Endothelial cell of umbilical vein (primary cell): ENCODE measurements at regions not wholly inside any gene's neighbourhood (a gene's known extent, or its start where the extent isn't known, plus 50 kb on each side); places are given as distances from the start of the nearest gene placed in this dataset.

Experiments
- BruUV-seq: library from RNA; stranded (reverse); fragments of 400-500 nt; replicated peaks from 2 replicates; lab custom pipeline; 2021; lab: Mats Ljungman, UMichigan
- CTCF ChIA-PET: fragments of 300-600, 350-600 bp; sonication (Branson Sonifier 250); formaldehyde crosslinking; loops from one replicate; lab custom pipeline; 2021; ENCODE audit warnings: antibody characterized with exemption, inconsistent platforms; lab: Charles Lee
- POLR2A ChIA-PET: fragments of 300-600, 350-600 bp; sonication (Branson Sonifier 250); formaldehyde crosslinking; loops from one replicate; lab custom pipeline; 2021; ENCODE audit warnings: antibody characterized with exemption, inconsistent platforms; lab: Charles Lee
- DNase-seq: peaks from one replicate; pipeline ENCODE4 v3.0.0-alpha.2; 2011; ENCODE audit warnings: low read depth, low spot score
- FAIRE-seq: peaks from 2 replicates; lab custom pipeline; 2011; peaks lifted over from hg19 to GRCh38; lab: Jason Lieb, UNC
- H2AFZ ChIP-seq: 2 replicates; pipeline ENCODE4 v1.6.0; 2012; ENCODE audit warnings: low read depth, low read length, control low read depth, inconsistent platforms
- H3K27ac ChIP-seq: 2 replicates; pipeline ENCODE4 v1.5.1; 2011; ENCODE audit warnings: low read depth, mild to moderate bottlenecking, control low read depth, low read length, moderate library complexity; ENCODE audit not compliant: insufficient read depth
- H3K27me3 ChIP-seq, 2 experiments: 2 replicates each; pipeline versions ENCODE4 v1.6.0 to v1.6.1; 2011; ENCODE audit warnings: low read length in 2 of 2, mixed read lengths in 1 of 2; ENCODE audit not compliant: control insufficient read depth in 2 of 2, insufficient read depth in 2 of 2
- H3K36me3 ChIP-seq, 2 experiments: 2 replicates in 1 of 2; 3 replicates in 1 of 2; pipeline ENCODE4 v1.5.1; 2011; ENCODE audit warnings: low read length in 2 of 2, mild to moderate bottlenecking in 1 of 2, moderate library complexity in 1 of 2; ENCODE audit not compliant: control insufficient read depth in 2 of 2, insufficient read depth in 2 of 2; ENCODE audit errors: extremely low read depth in 1 of 2
- H3K4me1 ChIP-seq: 3 replicates; pipeline ENCODE4 v1.5.1; 2011; ENCODE audit warnings: mild to moderate bottlenecking, low read length; ENCODE audit not compliant: control insufficient read depth, insufficient read depth; ENCODE audit errors: extremely low read depth
- H3K4me2 ChIP-seq: 2 replicates; pipeline ENCODE4 v1.6.1; 2011; ENCODE audit warnings: low read length, control low read depth, mixed read lengths; ENCODE audit not compliant: insufficient read depth
- H3K4me3 ChIP-seq, 3 experiments: fragments of 200-600 bp in 1 of 3; sonication (generic), shearing (Covaris generic) in 1 of 3; replicated peaks in 1 of 3; 2 replicates each; pipeline ENCODE4 v1.5.1; 2011 to 2016; ENCODE audit warnings: control low read depth in 3 of 3, low read length in 3 of 3, mild to moderate bottlenecking in 2 of 3, inconsistent platforms in 1 of 3, low read depth in 1 of 3, moderate library complexity in 1 of 3; ENCODE audit not compliant: insufficient read depth in 1 of 3
- H3K79me2 ChIP-seq: 2 replicates; pipeline ENCODE4 v1.6.0; 2012; ENCODE audit warnings: low read length, inconsistent platforms; ENCODE audit not compliant: control insufficient read depth, insufficient read depth
- H3K9ac ChIP-seq: replicated peaks from 2 replicates; pipeline ENCODE3; 2011; ENCODE audit warnings: low read length, control low read depth; ENCODE audit not compliant: insufficient read depth; ENCODE audit errors: extremely low read depth
- H3K9me1 ChIP-seq: replicated peaks from 3 replicates; pipeline ENCODE4 v1.6.0; 2011; ENCODE audit warnings: mild to moderate bottlenecking, low read length; ENCODE audit not compliant: control insufficient read depth, insufficient read depth; ENCODE audit errors: extremely low read depth
- H3K9me3 ChIP-seq: replicated peaks from 2 replicates; pipeline ENCODE4 v1.5.1; 2012; ENCODE audit warnings: low read length, inconsistent platforms; ENCODE audit not compliant: control insufficient read depth, insufficient read depth
- H4K20me1 ChIP-seq: replicated peaks from 2 replicates; pipeline ENCODE3; 2011; ENCODE audit warnings: mild to moderate bottlenecking, low read length; ENCODE audit not compliant: control insufficient read depth, insufficient read depth; ENCODE audit errors: extremely low read depth
- CTCF ChIP-seq, 2 donors: IDR thresholded peaks; 1 replicate in 1 of 2; 2 replicates in 1 of 2; pipeline ENCODE4 v1.5.1; 2011; ENCODE audit warnings: low read length in 2 of 2, mild to moderate bottlenecking in 2 of 2, moderate library complexity in 2 of 2, control low read depth in 1 of 2, inconsistent platforms in 1 of 2, low read depth in 1 of 2; ENCODE audit not compliant: insufficient read depth in 1 of 2; ENCODE audit errors: extremely low read depth in 1 of 2
- EZH2 ChIP-seq: IDR thresholded peaks from 2 replicates; pipeline ENCODE4 v1.6.1; 2012; ENCODE audit warnings: borderline replicate concordance, low read depth, mild to moderate bottlenecking, moderate library complexity, low read length, inconsistent platforms; ENCODE audit not compliant: severe bottlenecking
- FOS ChIP-seq: IDR thresholded peaks from 2 replicates; pipeline ENCODE4 v1.6.1; 2011; ENCODE audit warnings: mild to moderate bottlenecking, low read length, moderate library complexity, borderline replicate concordance; ENCODE audit not compliant: insufficient read depth
- GATA2 ChIP-seq: IDR thresholded peaks from 2 replicates; pipeline ENCODE4 v1.7.0; 2011; ENCODE audit warnings: low read depth, mild to moderate bottlenecking, moderate library complexity, mixed read lengths, low read length; ENCODE audit not compliant: insufficient read length, insufficient read depth
- JUN ChIP-seq: IDR thresholded peaks from 2 replicates; pipeline ENCODE4 v1.6.1; 2011; ENCODE audit warnings: borderline replicate concordance, low read depth; ENCODE audit not compliant: insufficient read length, insufficient read depth
- MAX ChIP-seq: IDR thresholded peaks from 2 replicates; pipeline ENCODE4 v1.6.1; 2011; ENCODE audit not compliant: insufficient read depth, insufficient read length
- MYC ChIP-seq: IDR thresholded peaks from one replicate; pipeline ENCODE4 v1.6.1; 2011; ENCODE audit warnings: mild to moderate bottlenecking, low read depth, low read length
- POLR2A ChIP-seq: IDR thresholded peaks from 2 replicates; pipeline ENCODE4 v1.6.1; 2012; ENCODE audit warnings: low read depth, mild to moderate bottlenecking, control low read depth, low read length
- POLR2AphosphoS5 ChIP-seq: IDR thresholded peaks from 2 replicates; pipeline ENCODE4 v1.6.1; 2012; ENCODE audit warnings: low read depth, mild to moderate bottlenecking, control low read depth, low read length, moderate library complexity; ENCODE audit not compliant: insufficient read depth
- dilution Hi-C: fragments of 300-500 bp; cut with MboI; formaldehyde crosslinking; loops from one replicate; pipeline ENCODE4 v1.15.0; 2019; ENCODE audit warnings: low sequenced_read_pairs; ENCODE audit not compliant: extremely low pct_ligation_motif_present
- intact Hi-C: fragments of 100-400 bp; cut with micrococcal nuclease; formaldehyde crosslinking; loops from one replicate; pipeline ENCODE4 v1.10.0; 2022

GRCh38 chr3:59107856-59108815 is 58.3 kb upstream of the CFAP20DC start:
- Histone ChIP-seq H3K4me3 (no peak overlapping the region), H2AFZ (no peak overlapping the region), H3K36me3 (no peaks in the 10 kb centered on the region), H3K27ac (no peak overlapping the region), H3K9me3 (no peaks in the 10 kb centered on the region), H3K9ac (no peak overlapping the region), H3K27me3 (no peaks in the 10 kb centered on the region), H3K9me1 (no peaks in the 10 kb centered on the region), H3K4me2 (no peak overlapping the region), H4K20me1 (no peaks in the 10 kb centered on the region), H3K4me1 (no peaks in the 10 kb centered on the region), H3K79me2 (no peaks in the 10 kb centered on the region)
- dilution Hi-C loops (no loop called here), intact Hi-C loops (no loop called here)
- no TSS peak for BruUV-seq
- FAIRE-seq (no peak), DNase-seq (no peak)
- TF ChIP-seq FOS (no peak), MYC (no peak), JUN (no peak), POLR2A (no peak)
- ChIA-PET CTCF (interaction anchor here (1.4 kb wide), 1 partner anchor 284 kb away, joined by 3 read pairs; no protein-coding TSS in a partner anchor), POLR2A (no interaction called here)

GRCh38 chr3:59106085-59106648 is 56.3 kb upstream of the CFAP20DC start:
- CTCF ChIA-PET = interaction anchor here (0.6 kb wide), 1 partner anchor 32 kb away, joined by 3 read pairs; no protein-coding TSS in a partner anchor
- H3K4me1 ChIP-seq = no peaks in the 10 kb centered on the region
- H3K79me2 ChIP-seq = no peaks in the 10 kb centered on the region
- no peak overlapping the region for H2AFZ ChIP-seq
- no peaks in the 10 kb centered on the region for H3K9me1 ChIP-seq
- no peaks in the 10 kb centered on the region for H3K27me3 ChIP-seq
- H3K4me3 ChIP-seq = no peak overlapping the region
- BruUV-seq = no TSS peak
- POLR2A ChIA-PET = no interaction called here
- FAIRE-seq = no peak
- intact Hi-C loops = no loop called here
- DNase-seq = no peak
- no peak overlapping the region for H3K27ac ChIP-seq
- H3K9ac ChIP-seq = no peak overlapping the region
- no peak overlapping the region for H3K4me2 ChIP-seq
- no peaks in the 10 kb centered on the region for H3K9me3 ChIP-seq
- H3K36me3 ChIP-seq = no peaks in the 10 kb centered on the region
- TF ChIP-seq MAX = no peak
- no peak for TF ChIP-seq EZH2
- TF ChIP-seq GATA2 = no peak
- no peak for TF ChIP-seq CTCF (IDR thresholded peaks at IDR 0.05; ENCODE audit: extremely low read depth in 1 of 2, insufficient read depth in 1 of 2, low read depth in 1 of 2, low read length in 2 of 2)
- TF ChIP-seq JUN = no peak
- TF ChIP-seq MYC = no peak
- no peak for TF ChIP-seq FOS
- no peak for TF ChIP-seq POLR2A
- no peak for TF ChIP-seq POLR2AphosphoS5
- H4K20me1 ChIP-seq = no peaks in the 10 kb centered on the region
- dilution Hi-C loops = no loop called here
